ENCODE measurements at regions not wholly inside any gene's neighbourhood (a gene's known extent, or its start where the extent isn't known, plus 50 kb on each side); places are given as distances from the start of the nearest gene placed in this dataset.

- no peak for DNase-seq (ENCODE audit: low read depth)
These were observed 469.7 kb downstream of the PRELID2 start for GRCh38 chr5:145365464-145365863.

GRCh38 chr5:145362266-145362665, 472.9 kb downstream of the PRELID2 start:
- DNase-seq (ENCODE audit: low read depth), result no peak

DNA sequence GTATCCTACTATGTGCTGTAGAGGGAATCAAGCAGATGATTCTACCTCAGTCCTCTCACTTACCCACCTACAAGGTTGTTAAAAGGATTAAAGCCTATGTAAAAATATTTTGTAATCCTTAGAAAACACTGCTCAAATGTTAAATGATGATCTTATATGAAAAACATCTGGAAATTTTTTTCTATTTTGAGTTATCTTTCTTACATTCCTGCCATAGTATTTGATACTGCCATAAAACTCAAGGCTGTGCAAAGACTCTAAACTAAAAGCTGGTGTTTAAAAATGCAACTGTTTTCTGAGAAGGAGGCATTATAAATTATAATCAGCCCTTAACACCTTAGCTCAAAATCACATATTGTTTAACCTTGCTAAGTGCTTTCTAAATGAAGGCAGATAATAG, 474.2 kb downstream of the PRELID2 start:
- DNase-seq (ENCODE audit: low read depth), result no peak

DNA sequence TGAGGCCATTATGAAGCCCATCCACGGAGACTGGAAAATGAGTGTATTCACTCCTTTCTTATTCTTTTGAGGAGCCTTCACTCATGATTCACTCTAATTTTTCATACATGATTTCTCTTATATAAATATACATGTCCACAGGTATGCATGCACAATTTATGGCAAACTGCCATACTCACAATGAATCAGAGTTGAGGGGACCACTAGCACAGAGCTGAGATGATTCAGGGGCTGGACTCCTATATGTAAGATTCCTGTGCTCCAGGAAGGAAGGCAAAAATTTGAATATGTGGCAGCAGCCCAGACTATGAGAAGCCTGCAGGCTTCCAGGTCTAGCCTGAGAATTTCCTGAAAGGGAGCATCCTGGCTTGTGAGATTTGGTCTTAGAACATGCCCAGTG, 484.6 kb downstream of the PRELID2 start:
- DNase-seq (ENCODE audit: low read depth), result no peak

DNA sequence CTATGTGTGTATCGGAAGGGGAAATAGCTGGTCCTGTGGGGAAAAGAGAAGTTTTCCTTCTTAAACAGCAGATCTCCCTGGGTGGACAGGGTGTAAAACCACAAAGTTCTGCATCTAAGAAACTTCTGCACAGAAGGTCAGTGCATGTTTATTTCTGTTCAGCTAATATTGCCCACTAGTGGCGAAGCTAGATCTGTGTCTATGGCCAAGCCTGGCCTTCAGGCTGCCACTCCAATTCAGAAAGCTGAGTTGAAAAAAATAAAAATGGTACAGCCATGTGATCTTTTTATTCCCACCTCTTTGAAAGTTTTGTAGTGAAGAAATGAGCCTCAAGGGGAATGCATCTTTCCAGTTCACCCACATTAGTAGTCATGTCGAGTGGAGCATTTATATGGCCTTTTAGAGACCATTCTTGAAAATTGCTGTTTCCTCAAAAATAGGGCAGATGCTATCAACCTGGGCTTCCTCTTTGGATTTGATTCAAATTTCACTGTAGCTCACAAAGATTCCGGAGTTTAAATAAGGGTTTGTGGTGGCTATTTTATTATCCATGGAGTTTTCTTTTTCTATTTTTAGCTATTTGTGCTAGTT, 488.0 kb downstream of the PRELID2 start:
- DNase-seq (ENCODE audit: low read depth), result no peak

- DNase-seq (ENCODE audit: low read depth), result no peak
These were observed 489.4 kb downstream of the PRELID2 start for GRCh38 chr5:145345511-145346287.

DNA sequence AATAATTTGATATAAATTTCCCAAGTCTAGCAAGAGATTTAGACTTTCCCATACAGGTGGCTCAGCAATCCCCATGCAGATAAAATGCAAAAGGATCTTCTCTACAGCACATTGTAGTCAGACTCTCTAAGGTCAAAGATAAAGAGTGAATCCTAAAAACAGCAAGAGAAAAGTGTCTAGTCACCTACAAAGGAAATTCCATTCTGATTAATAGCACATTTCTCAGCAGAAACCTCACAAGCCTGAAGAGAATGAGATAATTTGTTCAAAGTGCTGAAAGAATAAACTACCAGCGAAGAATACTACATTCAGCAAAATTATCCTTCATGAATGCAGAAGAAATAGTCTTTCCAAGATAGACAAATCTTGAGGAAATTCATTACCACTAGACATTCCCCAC, 493.3 kb downstream of the PRELID2 start:
- DNase-seq (ENCODE audit: low read depth), result no peak

GRCh38 chr5:145340099-145340498, 495.0 kb downstream of the PRELID2 start:
- DNase-seq (ENCODE audit: low read depth), result no peak

- no peak for DNase-seq (ENCODE audit: low read depth)
These were observed 510.2 kb downstream of the PRELID2 start for GRCh38 chr5:145324767-145325479.

DNA sequence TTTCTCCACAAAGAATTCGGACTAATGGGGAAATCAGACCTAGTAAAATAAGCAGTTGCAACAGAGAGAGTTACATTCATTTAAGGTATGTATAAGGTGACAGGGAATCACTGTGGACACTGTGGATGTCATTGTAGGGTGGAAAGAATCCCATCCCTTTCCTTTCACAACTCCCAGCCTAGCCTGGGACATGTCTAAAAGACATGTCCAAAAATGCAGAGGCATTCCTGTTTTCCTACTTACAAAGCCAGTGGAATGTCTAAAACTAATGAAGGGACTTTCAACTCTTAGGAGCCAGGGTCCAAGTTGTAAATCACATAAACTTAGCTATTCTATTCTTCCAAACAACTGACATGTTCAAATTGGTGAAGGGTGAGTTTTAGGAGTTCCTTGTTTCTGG, 511.0 kb downstream of the PRELID2 start:
- no peak for DNase-seq (ENCODE audit: low read depth)

DNA sequence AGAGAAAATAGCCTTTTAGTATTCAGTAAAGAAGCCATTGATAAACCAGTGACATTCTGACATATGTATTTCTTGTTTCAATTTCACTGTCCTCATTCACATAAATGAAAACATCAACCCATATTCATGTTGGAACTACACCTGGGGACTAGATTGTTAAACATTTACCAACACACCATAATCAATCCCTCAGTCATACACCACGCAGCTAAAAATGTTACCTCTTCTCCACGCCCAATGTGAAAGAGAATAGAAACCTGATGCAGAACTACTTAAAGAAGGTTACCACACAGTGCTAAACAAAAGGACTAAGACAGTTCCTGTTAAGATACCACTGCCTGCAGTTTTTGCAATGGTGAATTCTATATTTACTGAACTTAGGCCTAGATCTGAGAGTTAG, 518.9 kb downstream of the PRELID2 start:
- DNase-seq (ENCODE audit: low read depth), result no peak

- no peak for DNase-seq (ENCODE audit: low read depth)
These were observed 527.2 kb downstream of the PRELID2 start for GRCh38 chr5:145307866-145308382.

- no peak for DNase-seq (ENCODE audit: low read depth)
These were observed 539.8 kb downstream of the PRELID2 start for GRCh38 chr5:145295236-145295835.

DNA sequence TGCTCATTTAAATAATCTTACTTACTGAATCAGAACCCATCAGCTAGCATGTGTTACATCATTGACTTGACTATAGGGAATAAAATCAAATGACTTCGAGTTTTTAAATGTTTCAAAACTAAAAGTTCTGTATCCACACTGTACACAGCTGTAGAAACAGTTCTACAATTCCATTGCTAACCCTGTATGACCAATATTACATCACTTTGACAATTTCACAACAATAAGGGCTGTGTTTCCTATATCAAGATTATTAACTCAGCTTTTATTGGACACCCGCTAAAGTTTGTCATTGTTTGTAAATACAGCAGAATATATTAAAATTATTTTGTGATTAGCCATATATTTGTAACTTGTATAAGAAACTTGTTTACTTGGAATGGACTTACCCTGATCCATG, 540.8 kb downstream of the PRELID2 start:
- no peak for DNase-seq (ENCODE audit: low read depth)

DNA sequence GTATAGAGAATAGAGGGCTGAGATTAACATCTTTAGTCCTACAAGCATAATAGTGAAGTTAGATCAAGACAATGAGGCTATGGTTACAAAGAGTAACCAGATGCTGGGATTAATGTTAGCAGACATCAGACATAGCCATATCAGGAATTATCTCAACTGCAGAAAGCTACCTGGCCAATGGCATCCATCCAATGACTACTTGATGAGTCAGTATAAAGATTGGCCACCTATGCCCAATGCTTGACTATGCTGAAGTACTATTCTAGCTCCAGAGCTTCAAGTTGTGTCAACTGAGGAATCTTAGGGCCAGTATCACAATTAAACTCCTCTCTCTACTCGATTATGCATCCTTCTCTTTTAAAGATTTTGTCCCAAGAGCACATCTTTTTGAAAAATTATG, 541.4 kb downstream of the PRELID2 start:
- DNase-seq (ENCODE audit: low read depth), result no peak

DNA sequence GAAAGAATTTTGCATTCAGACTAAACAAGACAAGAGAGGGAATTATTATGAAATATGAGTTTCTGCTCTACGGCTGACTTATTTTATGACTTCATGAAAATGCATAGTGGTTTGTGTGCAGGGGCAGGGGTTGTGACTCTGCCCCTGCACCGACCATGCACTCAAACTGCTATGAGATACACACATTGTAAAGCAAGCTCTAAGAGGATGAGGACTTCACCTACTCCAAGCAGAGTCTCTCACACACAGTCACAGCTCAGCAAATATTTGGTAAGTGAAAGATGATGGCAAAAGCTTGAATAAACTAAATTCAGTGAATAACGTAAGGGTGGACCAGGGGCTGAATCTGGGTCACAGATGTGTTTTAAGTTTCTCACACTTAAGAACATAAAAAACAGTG, 542.9 kb downstream of the PRELID2 start:
- no peak for DNase-seq (ENCODE audit: low read depth)

DNA sequence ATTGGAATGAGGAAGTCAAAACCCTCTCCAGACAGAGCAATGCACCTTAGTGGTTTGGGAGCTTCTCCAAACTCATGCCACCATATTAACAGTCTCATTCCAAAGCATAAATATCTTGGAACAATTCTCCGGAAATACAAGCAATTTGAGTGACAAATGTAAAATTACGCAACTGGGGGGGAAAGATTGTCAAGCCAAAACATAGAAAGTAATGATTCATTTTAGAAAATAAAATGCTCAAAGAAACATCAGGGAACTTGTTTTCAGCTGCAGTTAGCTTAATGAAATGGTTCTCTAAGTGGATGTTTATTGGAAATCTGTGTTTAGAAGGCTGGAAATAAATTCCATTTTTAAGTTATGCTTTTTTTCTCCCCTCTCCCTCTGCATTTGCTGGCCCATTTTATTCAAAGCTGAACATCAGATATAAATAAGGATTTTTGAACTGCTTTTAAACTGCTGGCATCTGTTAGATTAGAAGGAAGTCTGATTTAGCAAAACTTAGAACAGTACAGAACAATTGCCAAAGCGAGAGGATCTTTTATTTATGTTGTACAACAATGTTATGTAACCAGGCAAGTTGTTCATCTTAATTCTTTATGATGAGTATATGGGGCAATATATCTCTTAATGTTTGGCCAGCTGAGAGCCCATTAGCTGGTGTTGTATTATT, 551.9 kb downstream of the PRELID2 start:
- DNase-seq (ENCODE audit: low read depth), result no peak

- no peak for DNase-seq (ENCODE audit: low read depth)
These were observed 554.3 kb downstream of the PRELID2 start for GRCh38 chr5:145280806-145281205.

- DNase-seq (ENCODE audit: low read depth), result no peak
These were observed 554.9 kb downstream of the PRELID2 start for GRCh38 chr5:145280214-145280613.

- DNase-seq (ENCODE audit: low read depth), result no peak
These were observed 574.5 kb downstream of the PRELID2 start for GRCh38 chr5:145260670-145261069.

DNA sequence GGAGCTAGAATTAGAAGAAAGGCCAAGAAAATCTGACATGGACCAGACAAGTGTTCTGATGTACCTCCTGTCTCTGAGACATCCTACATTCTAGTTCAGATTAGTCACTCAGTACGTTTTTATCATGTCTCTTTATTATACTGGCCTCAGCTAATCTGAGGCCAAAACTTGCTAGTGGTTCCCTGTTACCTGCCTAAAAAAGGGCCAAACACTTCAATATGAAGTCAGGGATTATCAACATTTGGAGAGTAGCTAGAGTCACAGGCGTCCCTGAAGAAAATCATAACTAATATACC, 587.4 kb downstream of the PRELID2 start:
- no peak for DNase-seq (ENCODE audit: low read depth)
